Left lung (tissue), 4 donors: ENCODE measurements at regions not wholly inside any gene's neighbourhood (a gene's known extent, or its start where the extent isn't known, plus 50 kb on each side); places are given as distances from the start of the nearest gene placed in this dataset.

Source experiments
- ATAC-seq: fragments of 200-7000 bp; cut with Tn5 transposase; one replicate; pipeline ENCODE4 v1.9.1; 2020; ENCODE audit warnings: moderate library complexity
- DNase-seq, 4 donors: peaks; one replicate each; pipeline ENCODE4 v3.0.0-alpha.2; 2013 to 2020
- H3K27ac ChIP-seq, 2 donors: fragments of 200-600 bp; sonication (generic) in 1 of 2; one replicate each; pipeline versions ENCODE4 v1.5.0 to v1.8.0; 2020 to 2021
- H3K27me3 ChIP-seq, 2 donors: fragments of 200-600 bp; sonication (generic) in 1 of 2; one replicate each; pipeline versions ENCODE4 v1.5.0 to v1.8.0; 2020 to 2021
- H3K36me3 ChIP-seq, 2 donors: fragments of 200-600 bp; sonication (generic) in 1 of 2; one replicate each; pipeline versions ENCODE4 v1.5.0 to v1.8.0; 2020 to 2021
- H3K4me1 ChIP-seq, 2 donors: fragments of 200-600 bp; one replicate each; pipeline ENCODE4 v1.8.0; 2021
- H3K4me3 ChIP-seq, 2 donors: fragments of 200-600 bp; sonication (generic) in 1 of 2; one replicate each; pipeline versions ENCODE4 v1.5.0 to v1.8.0; 2020 to 2021; ENCODE audit warnings: mild to moderate bottlenecking in 1 of 2
- H3K9me3 ChIP-seq, 2 donors: fragments of 200-600 bp; sonication (generic) in 1 of 2; one replicate each; pipeline versions ENCODE4 v1.5.0 to v1.8.0; 2020 to 2021
- intact Hi-C, 2 donors: fragments of 100-400 bp; cut with DNase I; formaldehyde crosslinking; loops; one replicate each; pipeline versions ENCODE4 v1.11.2 to v1.14.2; 2022
- TF ChIP-seq, protein P1 (sequence below), 2 donors: fragments of 200-600 bp; sonication (generic) in 1 of 2; IDR thresholded peaks; one replicate each; pipeline versions ENCODE4 v1.5.0 to v1.8.0; 2021; ENCODE audit warnings: antibody characterized with exemption in 2 of 2
- donor health status: DM: no; HTN: yes; CAD: no.
- donor health status: DM: no; HTN: no; CAD: no.

DNA sequence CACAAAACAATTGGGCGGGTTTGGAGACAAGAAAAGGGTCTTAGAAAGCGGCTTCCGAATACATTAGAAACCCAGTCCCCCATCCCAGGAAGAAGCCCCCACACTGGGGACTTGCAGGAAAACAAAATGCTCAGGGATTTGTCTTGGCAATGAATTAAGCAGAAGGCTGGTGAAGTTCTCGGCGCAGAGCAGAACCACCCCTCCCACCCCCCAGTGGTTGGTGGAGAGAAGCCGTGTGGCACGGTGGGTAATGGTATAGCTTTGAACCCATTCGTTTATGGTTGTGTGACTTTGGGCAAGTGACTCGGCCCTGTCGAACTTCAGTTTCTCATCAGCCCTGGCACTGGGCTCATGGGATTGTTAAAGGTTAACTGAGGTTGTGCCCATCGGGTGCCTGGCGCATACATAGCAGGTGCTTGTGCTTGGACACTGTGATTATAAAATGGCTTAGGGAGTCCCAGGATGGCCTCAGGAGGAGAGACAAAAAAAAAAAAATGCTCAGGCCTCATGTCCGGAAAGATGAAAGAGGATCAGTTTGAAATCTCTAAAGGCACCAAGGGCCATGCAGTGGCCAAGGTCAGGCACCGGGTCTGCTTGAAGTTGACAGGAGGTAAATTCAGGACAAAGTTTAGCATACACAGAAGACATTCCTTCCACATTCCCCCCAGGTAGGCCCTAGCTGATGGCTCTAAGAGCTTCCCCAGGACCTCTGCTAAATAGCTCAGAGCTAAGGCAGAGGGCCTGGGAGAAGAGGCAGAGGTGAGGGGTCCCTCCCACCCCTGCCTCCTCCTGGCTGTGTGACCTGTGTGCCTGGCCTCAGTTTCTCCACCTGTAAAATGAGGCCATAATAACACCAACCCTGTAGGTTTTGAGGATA, 120.1 kb upstream of the PTPN1 start:
- DNase-seq, result no peak
- peaks cover 7 to 52% of the 10 kb centered on the region in 2 donors for H3K4me1 ChIP-seq
- H3K27me3 ChIP-seq, result no peaks in the 10 kb centered on the region
- no peaks in the 10 kb centered on the region for H3K9me3 ChIP-seq
- ATAC-seq, result no peak
- H3K27ac ChIP-seq, result no peak overlapping the region
- no peak overlapping the region for H3K4me3 ChIP-seq
- intact Hi-C loops, result no loop called here
- TF ChIP-seq, protein P1, sequence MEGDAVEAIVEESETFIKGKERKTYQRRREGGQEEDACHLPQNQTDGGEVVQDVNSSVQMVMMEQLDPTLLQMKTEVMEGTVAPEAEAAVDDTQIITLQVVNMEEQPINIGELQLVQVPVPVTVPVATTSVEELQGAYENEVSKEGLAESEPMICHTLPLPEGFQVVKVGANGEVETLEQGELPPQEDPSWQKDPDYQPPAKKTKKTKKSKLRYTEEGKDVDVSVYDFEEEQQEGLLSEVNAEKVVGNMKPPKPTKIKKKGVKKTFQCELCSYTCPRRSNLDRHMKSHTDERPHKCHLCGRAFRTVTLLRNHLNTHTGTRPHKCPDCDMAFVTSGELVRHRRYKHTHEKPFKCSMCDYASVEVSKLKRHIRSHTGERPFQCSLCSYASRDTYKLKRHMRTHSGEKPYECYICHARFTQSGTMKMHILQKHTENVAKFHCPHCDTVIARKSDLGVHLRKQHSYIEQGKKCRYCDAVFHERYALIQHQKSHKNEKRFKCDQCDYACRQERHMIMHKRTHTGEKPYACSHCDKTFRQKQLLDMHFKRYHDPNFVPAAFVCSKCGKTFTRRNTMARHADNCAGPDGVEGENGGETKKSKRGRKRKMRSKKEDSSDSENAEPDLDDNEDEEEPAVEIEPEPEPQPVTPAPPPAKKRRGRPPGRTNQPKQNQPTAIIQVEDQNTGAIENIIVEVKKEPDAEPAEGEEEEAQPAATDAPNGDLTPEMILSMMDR (IDR thresholded peaks at IDR 0.05), result no peak
- no peaks in the 10 kb centered on the region for H3K36me3 ChIP-seq

DNA sequence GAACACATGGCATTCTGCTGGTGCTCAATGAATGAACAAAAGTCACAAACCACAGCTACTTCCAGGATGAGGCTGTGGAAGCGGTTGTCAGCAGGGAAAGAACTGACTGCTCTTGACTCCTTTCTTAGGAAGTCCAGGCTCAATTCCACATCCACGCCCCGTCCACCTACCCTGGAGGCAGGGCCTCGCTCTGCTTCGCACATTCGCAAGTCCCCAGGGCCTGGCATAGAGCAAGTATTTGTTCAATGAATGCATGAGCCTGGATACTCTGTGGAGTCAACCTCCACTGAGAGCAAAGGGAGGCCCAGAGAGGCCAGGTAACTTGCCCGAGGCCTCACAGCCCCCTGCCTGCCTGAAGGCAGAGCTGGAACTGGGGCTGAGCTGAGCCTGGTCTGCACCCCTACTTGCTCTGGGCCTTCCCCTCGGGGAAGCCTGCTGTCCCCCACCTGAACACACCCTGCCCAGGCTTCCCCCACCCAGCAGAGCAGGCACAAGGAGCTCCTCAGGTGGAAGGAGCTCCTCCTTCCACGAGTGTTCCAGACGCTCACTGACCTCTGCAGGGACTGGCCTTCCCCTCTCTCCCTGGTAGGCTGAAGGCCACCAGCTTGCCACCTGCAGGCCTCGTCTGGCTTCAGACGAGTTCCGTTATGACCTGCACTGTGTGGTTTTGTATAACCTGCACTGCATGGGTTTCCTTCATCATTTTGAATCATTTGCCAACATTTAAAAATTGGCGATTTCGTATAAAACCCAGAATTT, 119.3 kb upstream of the PTPN1 start:
- Histone ChIP-seq H3K4me1 (peaks cover 13 to 52% of the 10 kb centered on the region in 2 donors), H3K9me3 (no peaks in the 10 kb centered on the region), H3K4me3 (no peak overlapping the region), H3K27me3 (no peaks in the 10 kb centered on the region), H3K36me3 (no peaks in the 10 kb centered on the region), H3K27ac (no peak overlapping the region)
- DNase-seq (no peak), ATAC-seq (no peak)
- intact Hi-C loops, result no loop called here
- TF ChIP-seq, protein P1 (IDR thresholded peaks at IDR 0.05), result no peak

DNA sequence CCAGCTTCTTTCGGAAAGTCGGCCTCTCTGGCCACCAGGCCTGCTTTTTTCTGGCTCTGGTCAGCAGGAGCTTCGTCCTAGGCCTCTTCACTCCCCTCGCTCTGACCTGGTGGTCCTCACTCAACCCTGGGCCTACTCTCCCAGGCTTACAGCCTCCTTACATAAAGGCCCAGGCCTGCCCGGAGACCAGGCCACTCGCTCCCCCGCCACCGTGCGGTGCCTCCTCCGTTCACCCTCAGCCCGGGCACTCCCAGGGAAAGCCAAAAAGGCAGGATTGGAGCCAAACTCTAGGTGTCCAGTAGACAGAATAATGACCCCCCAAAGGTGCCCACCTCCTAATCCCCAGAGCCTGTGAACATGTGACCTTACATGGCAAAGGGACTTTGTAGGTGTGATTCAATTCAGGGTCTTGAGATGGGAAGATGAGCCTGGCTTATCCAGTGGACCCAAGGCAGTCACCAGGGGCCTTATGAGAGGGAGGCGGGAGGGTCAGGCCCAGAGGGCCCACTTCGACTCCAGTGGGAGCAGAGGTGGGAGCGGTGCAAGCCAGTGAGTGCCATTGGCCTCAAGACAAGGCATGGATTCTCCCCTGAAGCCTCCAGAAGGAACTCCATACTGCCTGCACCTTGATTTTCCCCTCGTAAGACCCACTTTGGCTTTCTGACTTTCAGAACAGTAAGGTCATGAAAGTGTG, 118.6 kb upstream of the PTPN1 start:
- no peaks in the 10 kb centered on the region for H3K9me3 ChIP-seq
- no peak for DNase-seq
- H3K4me1 ChIP-seq, result peaks cover 13 to 49% of the 10 kb centered on the region in 2 donors
- no peak for ATAC-seq
- no peaks in the 10 kb centered on the region for H3K27me3 ChIP-seq
- no peak overlapping the region for H3K27ac ChIP-seq
- intact Hi-C loops, result no loop called here
- no peaks in the 10 kb centered on the region for H3K36me3 ChIP-seq
- H3K4me3 ChIP-seq, result no peak overlapping the region
- TF ChIP-seq, protein P1 (IDR thresholded peaks at IDR 0.05), result no peak

DNA sequence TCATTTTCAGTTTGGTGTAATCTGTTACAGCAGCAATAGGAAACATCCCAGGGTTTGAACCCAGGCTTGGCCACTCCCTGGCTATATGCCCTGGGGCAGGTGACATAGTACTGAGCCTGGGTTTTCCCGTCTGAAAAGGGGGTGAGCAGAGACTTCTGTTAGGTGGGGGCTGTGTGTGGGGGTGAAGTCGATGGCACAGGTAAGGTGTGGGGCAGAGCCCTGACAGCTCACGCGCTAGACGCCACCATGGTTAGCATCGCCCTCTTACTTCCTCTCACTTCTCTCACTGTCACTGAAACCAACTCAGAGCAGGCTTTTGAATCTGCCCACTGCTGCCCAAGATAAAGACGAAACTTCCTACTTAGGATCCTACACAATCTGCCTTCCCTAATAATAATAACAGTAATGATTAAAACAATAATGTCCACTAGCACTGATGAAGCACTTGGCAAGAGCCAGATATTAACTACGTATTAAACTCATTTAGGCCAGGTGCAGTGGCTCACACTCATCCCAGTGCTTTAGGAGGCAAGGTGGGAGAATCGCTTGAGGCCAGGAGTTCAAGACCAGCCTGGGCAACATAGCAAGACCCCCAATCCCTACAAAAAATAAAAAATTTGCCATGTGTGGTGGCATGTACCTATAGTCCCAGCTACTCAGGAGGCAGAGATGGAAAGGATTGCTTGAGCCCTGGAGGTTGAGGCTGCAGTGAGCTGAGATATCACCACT, 117.9 kb upstream of the PTPN1 start:
- Histone ChIP-seq H3K27me3 (no peaks in the 10 kb centered on the region), H3K9me3 (no peaks in the 10 kb centered on the region), H3K36me3 (no peaks in the 10 kb centered on the region), H3K4me3 (no peak overlapping the region), H3K27ac (no peak overlapping the region), H3K4me1 (peaks cover 13 to 46% of the 10 kb centered on the region in 2 donors)
- intact Hi-C loops, result no loop called here
- DNase-seq, result no peak
- no peak for ATAC-seq
- TF ChIP-seq, protein P1 (IDR thresholded peaks at IDR 0.05), result no peak
